Vagina (tissue), 2 donors: ENCODE measurements at regions not wholly inside any gene's neighbourhood (a gene's known extent, or its start where the extent isn't known, plus 50 kb on each side); places are given as distances from the start of the nearest gene placed in this dataset.

Experiments used
- CTCF ChIP-seq, 3 experiments: fragments of 450-650 bp in 2 of 3; fragments of 200-600 bp in 1 of 3; sonication (generic) in 1 of 3; IDR thresholded peaks; one replicate each; pipeline ENCODE4 v1.5.1; 2017 to 2019; ENCODE audit warnings: antibody characterized with exemption in 3 of 3, mild to moderate bottlenecking in 2 of 3, moderate library complexity in 2 of 3
- POLR2A ChIP-seq, 2 donors: fragments of 450-650 bp; IDR thresholded peaks; one replicate each; pipeline ENCODE4 v1.6.1; 2017; ENCODE audit warnings: antibody characterized with exemption in 2 of 2, mild to moderate bottlenecking in 2 of 2, moderate library complexity in 2 of 2
- POLR2AphosphoS5 ChIP-seq, 2 donors: sonication (generic); formaldehyde crosslinking; IDR thresholded peaks; one replicate each; pipeline ENCODE4 v1.9.0; 2017; ENCODE audit warnings: antibody characterized with exemption in 2 of 2, mild to moderate bottlenecking in 2 of 2, low read depth in 1 of 2; ENCODE audit not compliant: insufficient read depth in 1 of 2

- TF ChIP-seq CTCF (IDR thresholded peaks at IDR 0.05) (no peak), POLR2A (IDR thresholded peaks at IDR 0.05) (no peak), POLR2AphosphoS5 (IDR thresholded peaks at IDR 0.05; ENCODE audit: insufficient read depth in 1 of 2, low read depth in 1 of 2) (no peak)
Observed at GRCh38 chr4:19534159-19534558, 717.5 kb upstream of the SLIT2 start.
